Lung (tissue), 11 donors: ENCODE measurements at regions not wholly inside any gene's neighbourhood (a gene's known extent, or its start where the extent isn't known, plus 50 kb on each side); places are given as distances from the start of the nearest gene placed in this dataset.

Experiments used
- ATAC-seq: fragments of 200-7000 bp; cut with Tn5 transposase; one replicate; pipeline ENCODE4 v1.9.1; 2020; ENCODE audit warnings: moderate number of reproducible peaks; ENCODE audit not compliant: insufficient read depth, low FRiP score
- DNase-seq, 3 donors: peaks; one replicate each; pipeline ENCODE4 v3.0.0-alpha.2; 2013 to 2017
- H3K27ac ChIP-seq, 2 donors: one replicate each; pipeline ENCODE4 v1.5.1; 2013; ENCODE audit warnings: mild to moderate bottlenecking in 2 of 2, moderate library complexity in 2 of 2, control low read depth in 1 of 2, inconsistent platforms in 1 of 2, low read depth in 1 of 2, low read length in 1 of 2
- H3K27me3 ChIP-seq, 3 donors: one replicate each; pipeline ENCODE4 v1.5.1; 2013; ENCODE audit warnings: low read length in 2 of 3; ENCODE audit not compliant: control insufficient read depth in 3 of 3, insufficient read depth in 3 of 3
- H3K36me3 ChIP-seq, 4 donors: one replicate each; pipeline ENCODE4 v1.5.1; 2013; ENCODE audit warnings: low read length in 4 of 4, mild to moderate bottlenecking in 1 of 4, moderate library complexity in 1 of 4; ENCODE audit not compliant: control insufficient read depth in 4 of 4, insufficient read depth in 4 of 4
- H3K4me1 ChIP-seq, 5 donors: one replicate each; pipeline ENCODE4 v1.5.1; 2013; ENCODE audit warnings: low read length in 5 of 5, mild to moderate bottlenecking in 2 of 5, moderate library complexity in 1 of 5; ENCODE audit not compliant: control insufficient read depth in 5 of 5, insufficient read depth in 5 of 5
- H3K4me3 ChIP-seq: one replicate; pipeline ENCODE4 v1.5.1; 2013; ENCODE audit warnings: mild to moderate bottlenecking, control low read depth, moderate library complexity
- H3K9ac ChIP-seq, 2 donors: one replicate each; pipeline ENCODE4 v1.5.1; 2013; ENCODE audit warnings: low read length in 2 of 2, control low read depth in 1 of 2; ENCODE audit not compliant: insufficient read depth in 1 of 2
- H3K9me3 ChIP-seq, 4 donors: one replicate each; pipeline ENCODE4 v1.5.1; 2013; ENCODE audit warnings: low read length in 3 of 4, mild to moderate bottlenecking in 1 of 4, moderate library complexity in 1 of 4; ENCODE audit not compliant: control insufficient read depth in 4 of 4, insufficient read depth in 3 of 4
- CTCF ChIP-seq: IDR thresholded peaks from 2 replicates; pipeline ENCODE4 v1.5.1; 2012; ENCODE audit warnings: mild to moderate bottlenecking; ENCODE audit errors: control extremely low read depth, extremely low read depth
- WGBS, 2 donors: extraction: QIAGEN DNeasy Blood & Tissue Kit; methylation state at CpG; one replicate each; pipeline ENCODE4 v1.1.7; 2013; 5-methylcytosine and 5-hydroxymethylcytosine counted together
- donor health status: control.
- donor health status: control.
- donor health status: Bipolar disorder and iron deficiency.
- donor health status: healthy.
- donor health status: DM: yes; HTN: yes; CAD: no.

GRCh38 chr10:61299841-61300240, 153.3 kb downstream of the TMEM26 start:
- WGBS, 2 donors = 89 to 93% methylated on average over 3 of the region's 3 CpGs
- no peaks in the 10 kb centered on the region for H3K27me3 ChIP-seq
- ATAC-seq (no peak), DNase-seq (no peak)
- peaks cover 0 to 7% (median 0%) of the 10 kb centered on the region in 5 donors for H3K4me1 ChIP-seq
- no peaks in the 10 kb centered on the region for H3K36me3 ChIP-seq
- no peak overlapping the region for H3K27ac ChIP-seq
- no peak for TF ChIP-seq CTCF
- H3K9ac ChIP-seq = no peak overlapping the region
- peaks cover 0 to 5% (median 3%) of the 10 kb centered on the region in 4 donors for H3K9me3 ChIP-seq
- H3K4me3 ChIP-seq = no peak overlapping the region

GRCh38 chr10:61299156-61299555, 154.0 kb downstream of the TMEM26 start:
- Histone ChIP-seq H3K9me3 (peaks cover 0 to 5% (median 3%) of the 10 kb centered on the region in 4 donors), H3K27me3 (no peaks in the 10 kb centered on the region), H3K4me1 (peaks cover 0 to 12% (median 0%) of the 10 kb centered on the region in 5 donors), H3K27ac (no peak overlapping the region), H3K36me3 (no peaks in the 10 kb centered on the region), H3K9ac (no peak overlapping the region), H3K4me3 (no peak overlapping the region)
- ATAC-seq (no peak), DNase-seq (no peak)
- no peak for TF ChIP-seq CTCF
- 95 to 100% methylated on average over 2 of the region's 2 CpGs for WGBS, 2 donors

GRCh38 chr10:61298194-61298593, 155.0 kb downstream of the TMEM26 start:
- Histone ChIP-seq H3K9ac (no peak overlapping the region), H3K9me3 (peaks cover 0 to 5% (median 3%) of the 10 kb centered on the region in 4 donors), H3K4me3 (no peak overlapping the region), H3K4me1 (peaks cover 0 to 13% (median 0%) of the 10 kb centered on the region in 5 donors), H3K27ac (no peak overlapping the region), H3K27me3 (no peaks in the 10 kb centered on the region), H3K36me3 (no peaks in the 10 kb centered on the region)
- DNase-seq (no peak), ATAC-seq (no peak)
- no peak for TF ChIP-seq CTCF
- 95% methylated on average over 3 of the region's 3 CpGs for WGBS, 2 donors

- TF ChIP-seq CTCF = no peak
- Histone ChIP-seq H3K27me3 (no peaks in the 10 kb centered on the region), H3K27ac (no peak overlapping the region), H3K9ac (no peak overlapping the region), H3K4me1 (peaks cover 0 to 13% (median 0%) of the 10 kb centered on the region in 5 donors), H3K36me3 (no peaks in the 10 kb centered on the region), H3K9me3 (peaks cover 0 to 5% (median 3%) of the 10 kb centered on the region in 4 donors), H3K4me3 (no peak overlapping the region)
- DNase-seq (no peak), ATAC-seq (no peak)
Measured at GRCh38 chr10:61296161-61296560, 157.0 kb downstream of the TMEM26 start.
